ENCODE measurements at regions not wholly inside any gene's neighbourhood (a gene's known extent, or its start where the extent isn't known, plus 50 kb on each side); places are given as distances from the start of the nearest gene placed in this dataset.
"Not testable (repeated sequence)": the region's sequence is repeated elsewhere in the genome, so short reads cannot be mapped to it uniquely, and the experiment has no call there.

DNA sequence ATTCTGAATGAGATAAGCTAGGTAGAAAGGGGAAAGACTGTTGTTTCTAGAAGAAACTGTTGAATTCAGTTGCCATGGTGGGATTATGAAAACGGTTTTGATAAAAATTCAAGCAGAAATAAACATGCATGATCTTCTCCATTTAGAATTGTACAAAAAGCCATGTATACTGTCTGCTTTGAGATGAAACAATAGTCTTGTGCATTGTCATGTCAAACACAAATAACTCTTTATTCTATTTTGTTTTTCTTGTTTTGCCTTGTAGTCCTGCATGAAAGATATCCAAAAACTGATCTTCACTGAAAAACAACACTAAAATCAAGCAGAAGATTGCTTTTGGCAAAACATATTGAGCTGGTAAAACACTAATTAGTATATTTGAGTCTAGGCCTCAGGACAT, 659.9 kb downstream of the LTN1 start:
- no peak for DNase-seq

- DNase-seq: no peak
These were observed 667.1 kb downstream of the LTN1 start for GRCh38 chr21:28325618-28326017.

DNA sequence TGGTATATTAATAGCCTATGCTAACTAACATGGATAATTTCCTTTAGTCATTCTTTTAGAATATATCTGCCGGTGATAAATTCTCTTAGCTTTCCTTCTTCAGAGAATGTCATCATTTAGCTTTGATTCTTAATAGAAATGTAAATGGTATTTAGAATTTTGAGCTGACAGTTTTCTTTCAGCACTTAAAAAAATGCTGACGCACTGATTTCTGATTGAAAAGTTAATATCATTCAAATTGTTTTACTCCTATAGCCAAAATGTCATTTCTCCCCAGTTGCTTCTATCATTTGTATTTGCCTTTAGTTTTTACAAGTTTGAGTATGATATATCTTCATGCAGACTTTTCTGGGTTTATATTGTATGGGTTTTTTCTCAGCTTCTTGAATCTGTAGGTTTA, 668.0 kb downstream of the LTN1 start:
- no peak for DNase-seq

GRCh38 chr21:28317177-28317950, 675.3 kb downstream of the LTN1 start:
- DNase-seq: no peak

DNA sequence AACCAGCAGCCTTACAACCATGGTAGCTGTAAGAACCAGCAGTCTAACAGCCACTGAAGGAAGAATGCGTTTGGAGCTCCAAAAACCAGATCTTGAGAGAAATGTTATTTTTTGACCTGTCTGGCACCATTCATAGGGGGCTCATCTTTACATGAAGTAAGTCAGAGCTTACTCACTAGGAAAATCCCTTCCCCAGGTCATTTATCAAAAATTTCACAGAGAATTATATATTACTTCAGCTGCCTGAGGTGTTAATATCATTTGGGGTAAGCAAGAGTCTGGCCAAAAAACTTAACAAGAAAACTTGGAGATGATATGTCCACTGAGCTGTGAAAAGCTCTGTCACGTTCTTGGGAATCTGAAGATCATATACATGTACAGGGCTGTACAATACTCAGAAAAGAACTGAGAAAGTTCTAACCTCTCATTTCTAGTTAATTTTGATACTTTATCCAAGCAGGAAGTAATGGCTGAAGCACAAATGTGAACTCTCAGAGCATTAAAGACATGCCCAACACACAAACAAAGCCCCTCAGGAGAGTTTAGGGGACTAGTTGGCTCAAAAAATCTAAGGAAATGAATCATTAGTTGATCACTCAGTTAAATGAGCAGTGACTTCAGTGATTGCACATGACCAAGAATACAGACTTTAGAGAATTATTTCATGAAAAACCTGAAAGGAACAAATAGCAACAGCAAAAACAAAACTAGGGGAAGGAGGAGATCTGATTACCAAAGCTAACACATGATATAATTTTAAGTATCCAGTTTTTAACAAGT, 681.1 kb downstream of the LTN1 start:
- no peak for DNase-seq

DNA sequence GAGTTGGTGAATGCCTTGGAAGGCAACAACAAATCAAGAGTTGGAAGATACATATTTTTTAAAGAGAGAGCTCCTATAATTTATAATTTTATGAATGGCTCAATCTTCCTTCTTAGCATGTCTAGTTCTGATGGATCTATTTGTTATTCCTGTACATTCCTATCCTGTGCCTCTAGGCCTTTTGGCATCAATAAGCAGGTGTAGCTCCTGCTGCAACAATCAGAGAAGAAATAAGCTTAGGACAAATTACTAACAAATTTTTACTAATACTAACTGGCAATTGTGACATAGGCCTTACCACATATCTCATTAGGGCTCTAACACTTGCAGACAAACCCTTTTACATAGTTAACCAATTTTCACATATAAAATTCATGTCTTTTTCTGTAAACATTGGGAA, 682.0 kb downstream of the LTN1 start:
- DNase-seq: no peak

- no peak for DNase-seq
These were observed 682.4 kb downstream of the LTN1 start for GRCh38 chr21:28310171-28310685.

GRCh38 chr21:28309596-28309995, 683.1 kb downstream of the LTN1 start:
- no peak for DNase-seq

GRCh38 chr21:28308516-28308915, 684.2 kb downstream of the LTN1 start:
- no peak for DNase-seq

DNA sequence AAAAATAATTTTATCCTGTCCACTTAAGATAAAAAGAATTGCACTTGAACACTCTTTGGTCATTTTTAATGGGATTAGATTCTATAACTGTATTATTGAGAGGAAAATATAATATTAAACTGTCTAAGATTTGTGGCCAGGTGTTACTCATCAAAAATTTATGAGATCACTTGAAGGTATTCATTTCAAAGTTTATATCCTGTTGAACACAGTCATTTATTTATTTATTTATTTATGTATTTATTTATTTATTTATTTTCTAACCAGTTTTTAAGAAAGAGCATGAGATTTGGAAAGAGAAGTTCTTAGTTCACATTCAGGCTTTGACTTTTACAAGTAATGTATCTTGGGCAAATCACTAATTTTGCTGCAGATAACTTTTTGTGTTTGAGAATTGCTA, 692.7 kb downstream of the LTN1 start:
- DNase-seq: no peak

- no peak for DNase-seq
These were observed 694.4 kb downstream of the LTN1 start for GRCh38 chr21:28298251-28298672.

DNA sequence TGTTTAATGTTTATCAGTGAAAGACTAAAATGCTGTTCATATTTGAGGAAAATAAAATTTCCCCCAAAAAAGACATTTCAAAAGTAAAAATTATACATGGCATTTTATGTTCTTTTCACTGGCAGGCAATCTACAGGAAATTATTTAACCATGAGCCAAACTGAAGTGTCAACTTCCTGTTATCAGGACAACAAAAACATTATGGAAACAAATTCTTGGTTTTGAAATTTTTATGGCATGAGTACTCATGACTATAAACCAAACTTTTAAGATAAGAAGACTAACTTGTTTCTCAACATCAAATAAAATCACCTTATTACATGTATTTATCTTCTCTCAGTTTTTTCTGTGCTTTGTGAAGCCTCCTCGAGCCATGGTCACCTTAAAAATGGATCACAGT, 698.6 kb downstream of the LTN1 start:
- no peak for DNase-seq

GRCh38 chr21:28283641-28284490, 708.8 kb downstream of the LTN1 start:
- no peak for DNase-seq

- no peak for DNase-seq
These were observed 709.8 kb downstream of the LTN1 start for GRCh38 chr21:28282833-28283232.

DNA sequence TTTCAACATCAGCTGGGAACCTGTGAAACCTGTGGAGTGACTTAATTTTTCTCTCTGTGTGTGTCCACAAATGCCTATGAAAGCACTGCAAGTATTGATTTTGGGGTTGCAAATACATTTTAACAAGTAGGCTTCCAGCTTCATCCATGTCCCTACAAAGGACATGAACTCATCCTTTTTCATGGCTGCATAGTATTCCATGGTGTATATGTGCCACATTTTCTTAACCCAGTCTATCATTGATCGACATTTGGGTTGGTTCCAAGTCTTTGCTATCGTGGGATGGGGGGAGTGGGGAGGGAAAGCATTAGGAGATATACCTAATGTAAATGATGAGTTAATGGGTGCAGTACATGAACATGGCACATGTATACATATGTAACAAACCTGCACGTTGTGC, 711.3 kb downstream of the LTN1 start:
- not testable (repeated sequence) for DNase-seq

DNA sequence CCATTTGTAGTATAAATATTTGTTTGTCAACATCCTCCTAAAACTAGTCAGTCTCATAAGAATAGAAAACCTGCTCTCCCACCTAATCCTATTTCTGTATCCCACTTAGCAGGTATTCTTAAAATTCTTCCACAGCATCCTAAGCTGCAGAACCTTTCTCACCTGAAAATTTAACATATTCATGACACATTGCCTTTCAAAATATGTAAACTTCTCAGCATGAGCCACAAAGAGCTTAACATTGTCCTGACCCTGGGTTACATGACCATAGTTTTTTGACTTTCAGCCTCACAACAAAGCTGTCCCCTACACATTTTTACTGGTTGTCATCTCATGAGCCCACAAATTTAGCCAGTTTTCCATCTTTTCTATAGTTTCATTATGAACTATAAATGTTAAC, 712.1 kb downstream of the LTN1 start:
- no peak for DNase-seq

- DNase-seq: no peak
These were observed 715.4 kb downstream of the LTN1 start for GRCh38 chr21:28277324-28277723.

DNA sequence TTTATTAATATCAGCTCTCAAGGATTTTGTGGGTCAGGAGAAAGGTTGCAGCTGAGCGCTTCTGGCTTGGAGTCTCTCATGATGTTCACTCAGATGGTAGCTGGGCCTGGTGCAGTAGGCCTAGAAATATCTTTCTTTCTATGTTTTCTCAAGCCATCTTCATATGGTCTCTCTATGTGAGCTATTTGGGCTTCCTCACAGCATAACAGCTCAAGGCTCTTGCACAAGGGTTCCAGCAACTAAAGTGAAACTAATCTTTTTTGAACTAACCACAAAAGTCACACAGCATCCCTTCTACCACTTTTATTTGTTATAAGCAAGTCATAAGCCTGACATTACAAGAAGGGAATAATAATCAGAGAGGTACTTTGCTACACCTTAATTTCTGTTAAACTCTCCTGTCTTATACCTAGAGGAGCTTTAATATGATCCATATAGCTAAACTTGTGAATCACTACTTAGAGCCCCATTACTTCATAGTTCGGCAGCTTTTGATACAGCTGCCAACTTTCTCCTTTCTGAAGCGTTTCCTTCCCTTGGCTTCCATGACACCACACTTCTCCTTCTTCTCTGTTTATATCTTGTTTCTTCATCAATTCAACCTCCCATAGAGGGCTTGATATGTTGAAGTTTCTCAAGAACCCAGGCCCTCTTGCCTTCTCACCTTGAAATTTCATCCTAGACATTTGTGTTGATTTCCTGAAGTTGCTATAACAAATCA, 720.2 kb downstream of the LTN1 start:
- DNase-seq: no peak

GRCh38 chr21:28269173-28269572, 723.5 kb downstream of the LTN1 start:
- no peak for DNase-seq

- DNase-seq: no peak
These were observed 724.0 kb downstream of the LTN1 start for GRCh38 chr21:28268685-28269084.

GRCh38 chr21:28267449-28267848, 725.2 kb downstream of the LTN1 start:
- DNase-seq: no peak

- no peak for DNase-seq
These were observed 726.6 kb downstream of the LTN1 start for GRCh38 chr21:28266061-28266460.

DNA sequence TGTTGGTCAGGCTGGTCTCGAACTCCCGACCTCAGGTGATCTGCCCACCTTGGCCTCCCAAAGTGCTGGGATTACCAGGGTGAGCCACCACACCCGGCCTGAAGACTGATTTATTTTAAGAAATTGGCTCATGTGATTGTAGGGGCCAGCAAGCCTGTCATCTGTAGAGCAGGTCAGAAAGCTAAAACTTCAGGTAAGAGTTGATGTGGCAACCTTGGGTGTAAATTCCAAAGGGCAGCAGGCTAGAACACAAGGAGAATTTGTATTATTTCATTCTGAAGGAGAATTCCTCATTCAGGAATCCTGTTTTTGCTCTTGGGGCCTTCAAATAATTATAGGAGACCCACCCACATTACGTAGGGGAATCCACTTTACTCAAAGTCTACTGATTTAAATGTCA, 728.7 kb downstream of the LTN1 start:
- DNase-seq: no peak

Data from activated CD4-positive, alpha-beta T cell treated with anti-CD3 and anti-CD28 coated beads, Interleukin-10, Interleukin-2, amounts not matched to agents 100 ng/mL and 50 ng/mL, durations not matched to agents 16 hours and 8 hours (primary cell).